Liver (tissue), 7 donors: ENCODE measurements at regions not wholly inside any gene's neighbourhood (a gene's known extent, or its start where the extent isn't known, plus 50 kb on each side); places are given as distances from the start of the nearest gene placed in this dataset.

Experiments
- DNase-seq: peaks from one replicate; pipeline ENCODE4 v3.0.0-alpha.2; 2017; ENCODE audit warnings: low spot score
- H3K27ac ChIP-seq, 2 donors: one replicate each; pipeline ENCODE4 v1.7.0; 2013; ENCODE audit warnings: inconsistent platforms in 2 of 2, low read length in 2 of 2, control low read depth in 1 of 2, low read depth in 1 of 2, mild to moderate bottlenecking in 1 of 2
- H3K27me3 ChIP-seq, 4 donors: one replicate each; pipeline versions ENCODE4 v1.6.1 to v1.7.0; 2013; ENCODE audit warnings: low read length in 3 of 4, inconsistent platforms in 1 of 4, mild to moderate bottlenecking in 1 of 4, moderate library complexity in 1 of 4; ENCODE audit not compliant: control insufficient read depth in 4 of 4, insufficient read depth in 4 of 4
- H3K36me3 ChIP-seq, 4 donors: one replicate each; pipeline versions ENCODE4 v1.6.1 to v1.7.0; 2013; ENCODE audit warnings: low read length in 3 of 4, mild to moderate bottlenecking in 3 of 4, low read depth in 1 of 4, moderate library complexity in 1 of 4; ENCODE audit not compliant: control insufficient read depth in 4 of 4, insufficient read depth in 3 of 4
- H3K4me1 ChIP-seq, 4 donors: one replicate each; pipeline versions ENCODE4 v1.6.1 to v1.7.0; 2013; ENCODE audit warnings: low read length in 3 of 4, mild to moderate bottlenecking in 3 of 4, moderate library complexity in 1 of 4; ENCODE audit not compliant: control insufficient read depth in 4 of 4, insufficient read depth in 4 of 4
- H3K4me3 ChIP-seq, 3 donors: one replicate each; pipeline versions ENCODE4 v1.6.1 to v1.7.0; 2013; ENCODE audit warnings: low read length in 3 of 3, control low read depth in 1 of 3, low read depth in 1 of 3, mild to moderate bottlenecking in 1 of 3
- H3K9ac ChIP-seq, 2 donors: one replicate each; pipeline ENCODE4 v1.7.0; 2013; ENCODE audit warnings: low read length in 2 of 2, mild to moderate bottlenecking in 2 of 2, moderate library complexity in 2 of 2, control low read depth in 1 of 2, low read depth in 1 of 2
- H3K9me3 ChIP-seq, 4 donors: one replicate each; pipeline versions ENCODE4 v1.6.1 to v1.7.0; 2013; ENCODE audit warnings: low read length in 3 of 4; ENCODE audit not compliant: control insufficient read depth in 4 of 4
- ATF3 ChIP-seq: IDR thresholded peaks from 2 replicates; pipeline ENCODE4 v1.6.1; 2016; ENCODE audit warnings: antibody characterized with exemption
- EGR1 ChIP-seq, 2 donors: IDR thresholded peaks; 2 replicates each; pipeline ENCODE4 v1.6.1; 2016 to 2018; ENCODE audit warnings: antibody characterized with exemption in 2 of 2, low read depth in 2 of 2
- FOXA1 ChIP-seq: IDR thresholded peaks from 2 replicates; pipeline ENCODE4 v1.6.1; 2016; ENCODE audit warnings: antibody characterized with exemption
- FOXA2 ChIP-seq: IDR thresholded peaks from 2 replicates; pipeline ENCODE4 v1.6.1; 2016; ENCODE audit warnings: antibody characterized with exemption
- GABPA ChIP-seq, 2 donors: IDR thresholded peaks in 1 of 2; conservative IDR thresholded peaks in 1 of 2; 2 replicates each; pipeline ENCODE4 v1.6.1; 2016; ENCODE audit warnings: antibody characterized with exemption in 2 of 2, mild to moderate bottlenecking in 1 of 2, moderate library complexity in 1 of 2
- HNF4A ChIP-seq, 2 donors: conservative IDR thresholded peaks; 2 replicates each; pipeline ENCODE4 v1.6.1; 2016; ENCODE audit warnings: antibody characterized with exemption in 2 of 2, mild to moderate bottlenecking in 2 of 2
- HNF4G ChIP-seq: IDR thresholded peaks from 2 replicates; pipeline ENCODE4 v1.6.1; 2016; ENCODE audit warnings: antibody characterized with exemption
- JUND ChIP-seq, 2 donors: IDR thresholded peaks; 2 replicates each; pipeline ENCODE4 v1.6.1; 2016; ENCODE audit warnings: antibody characterized with exemption in 2 of 2
- NR2F2 ChIP-seq: IDR thresholded peaks from 2 replicates; pipeline ENCODE4 v1.6.1; 2016; ENCODE audit warnings: antibody characterized with exemption
- RAD21 ChIP-seq, 2 donors: IDR thresholded peaks; 2 replicates each; pipeline ENCODE4 v1.6.1; 2016; ENCODE audit warnings: antibody characterized with exemption in 2 of 2, mild to moderate bottlenecking in 2 of 2
- REST ChIP-seq: IDR thresholded peaks from 2 replicates; pipeline ENCODE4 v1.6.1; 2016; ENCODE audit warnings: antibody characterized with exemption, mild to moderate bottlenecking
- RXRA ChIP-seq, 2 donors: IDR thresholded peaks; 2 replicates each; pipeline ENCODE4 v1.6.1; 2017 to 2018; ENCODE audit warnings: antibody characterized with exemption in 2 of 2, mild to moderate bottlenecking in 1 of 2
- SP1 ChIP-seq: IDR thresholded peaks from 2 replicates; pipeline ENCODE4 v1.6.1; 2018; ENCODE audit warnings: antibody characterized with exemption, mild to moderate bottlenecking
- TAF1 ChIP-seq: conservative IDR thresholded peaks from 2 replicates; pipeline ENCODE4 v1.6.1; 2016; ENCODE audit warnings: antibody characterized with exemption, mild to moderate bottlenecking
- YY1 ChIP-seq: IDR thresholded peaks from 2 replicates; pipeline ENCODE4 v1.6.1; 2016; ENCODE audit warnings: antibody characterized with exemption, mild to moderate bottlenecking
- ZBTB33 ChIP-seq: IDR thresholded peaks from 2 replicates; pipeline ENCODE4 v1.6.1; 2016; ENCODE audit warnings: antibody characterized with exemption
- WGBS: extraction: QIAGEN DNeasy Blood & Tissue Kit; methylation state at CpG from one replicate; pipeline ENCODE4 v1.1.7; 2013; 5-methylcytosine and 5-hydroxymethylcytosine counted together
- TF ChIP-seq, protein P1 (sequence below): IDR thresholded peaks from 2 replicates; pipeline ENCODE4 v1.6.1; 2016; ENCODE audit warnings: antibody characterized with exemption
- donor health status: healthy.
- donor health status: healthy.
- donor health status: healthy.
- donor health status: healthy.

GRCh38 chr5:2251751-2252150, 369.0 kb upstream of the IRX4 start:
- TF ChIP-seq REST (no peak), RXRA (IDR thresholded peaks at IDR 0.05) (no peak), YY1 (no peak), NR2F2 (no peak), FOXA1 (no peak), ZBTB33 (no peak), EGR1 (IDR thresholded peaks at IDR 0.05; ENCODE audit: low read depth in 2 of 2) (no peak), HNF4A (conservative IDR thresholded peaks at IDR 0.05) (no peak), RAD21 (IDR thresholded peaks at IDR 0.05) (no peak), HNF4G (no peak), JUND (IDR thresholded peaks at IDR 0.05) (no peak), ATF3 (no peak), GABPA (IDR thresholded peaks at IDR 0.05 in 1 of 2, conservative IDR thresholded peaks at IDR 0.05 in 1 of 2) (no peak), FOXA2 (no peak), SP1 (no peak), TAF1 (no peak)
- TF ChIP-seq, protein P1, sequence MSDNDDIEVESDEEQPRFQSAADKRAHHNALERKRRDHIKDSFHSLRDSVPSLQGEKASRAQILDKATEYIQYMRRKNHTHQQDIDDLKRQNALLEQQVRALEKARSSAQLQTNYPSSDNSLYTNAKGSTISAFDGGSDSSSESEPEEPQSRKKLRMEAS = no peak
- Histone ChIP-seq H3K27ac (no peak overlapping the region), H3K9me3 (no peaks in the 10 kb centered on the region), H3K4me1 (no peaks in the 10 kb centered on the region), H3K9ac (no peak overlapping the region), H3K27me3 (no peaks in the 10 kb centered on the region), H3K4me3 (no peak overlapping the region), H3K36me3 (no peaks in the 10 kb centered on the region)
- DNase-seq = no peak
- 77% methylated on average over 10 of the region's 10 CpGs for WGBS

GRCh38 chr5:2251298-2251697, 368.6 kb upstream of the IRX4 start:
- no peak for DNase-seq
- no peak overlapping the region for H3K27ac ChIP-seq
- H3K9ac ChIP-seq = no peak overlapping the region
- WGBS = 74% methylated on average over 7 of the region's 7 CpGs
- H3K9me3 ChIP-seq = no peaks in the 10 kb centered on the region
- H3K27me3 ChIP-seq = no peaks in the 10 kb centered on the region
- no peak overlapping the region for H3K4me3 ChIP-seq
- no peak for TF ChIP-seq FOXA2
- TF ChIP-seq FOXA1 = no peak
- no peak for TF ChIP-seq HNF4A (conservative IDR thresholded peaks at IDR 0.05)
- TF ChIP-seq RXRA (IDR thresholded peaks at IDR 0.05) = no peak
- TF ChIP-seq EGR1 (IDR thresholded peaks at IDR 0.05; ENCODE audit: low read depth in 2 of 2) = no peak
- TF ChIP-seq YY1 = no peak
- TF ChIP-seq, protein P1 = no peak
- TF ChIP-seq RAD21 (IDR thresholded peaks at IDR 0.05) = no peak
- no peaks in the 10 kb centered on the region for H3K36me3 ChIP-seq
- H3K4me1 ChIP-seq = no peaks in the 10 kb centered on the region
